Stimulated activated CD4-positive, alpha-beta T cell treated with anti-CD3 and anti-CD28 coated beads, Interleukin-12 subunit alpha, Interleukin-12 subunit beta, amount 100 ng/mL, for 48 hours (primary cell): ENCODE measurements at regions not wholly inside any gene's neighbourhood (a gene's known extent, or its start where the extent isn't known, plus 50 kb on each side); places are given as distances from the start of the nearest gene placed in this dataset.

Experiments used
- DNase-seq, 3 donors: peaks; one replicate each; pipeline ENCODE4 v3.0.0-alpha.2; 2020; ENCODE audit warnings: low read depth in 2 of 3, low spot score in 1 of 3

DNA sequence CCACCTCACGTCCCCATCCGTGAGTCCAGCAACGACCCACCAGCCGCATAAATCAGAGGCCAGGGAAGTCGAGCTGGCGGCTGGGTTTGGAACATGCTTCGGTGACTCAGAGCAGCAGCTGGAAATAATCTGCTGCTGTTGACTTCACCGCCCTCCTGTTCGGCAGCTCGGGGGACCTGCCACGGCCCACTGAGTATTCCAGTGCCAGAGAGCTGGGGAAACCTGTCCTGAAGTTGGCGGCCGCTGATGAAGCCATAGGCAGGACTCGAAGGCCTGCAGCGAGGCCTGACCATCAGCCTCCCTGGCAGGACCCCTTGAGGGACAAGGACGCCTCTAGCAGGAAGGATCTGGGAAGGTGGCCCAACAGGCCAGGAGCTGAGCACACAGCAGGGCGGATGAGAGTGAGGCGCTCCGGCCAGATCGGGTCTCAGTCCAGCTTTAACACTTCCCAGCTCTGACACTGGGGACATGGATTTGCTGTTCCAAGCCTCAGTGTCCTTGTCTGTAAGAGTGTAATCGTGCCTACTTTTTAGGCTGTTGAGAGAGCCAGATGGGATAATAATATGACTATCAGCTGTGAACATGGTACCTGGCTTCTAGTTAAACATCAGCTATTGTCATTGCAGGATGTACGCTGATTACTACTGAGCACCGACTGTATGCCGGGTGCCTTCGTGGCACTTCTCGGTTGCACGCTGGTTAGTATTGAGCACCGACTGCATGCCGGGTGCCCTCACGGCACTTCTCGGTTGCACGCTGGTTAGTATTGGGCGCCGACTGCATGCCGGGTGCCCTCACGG lies 50.4 kb upstream of the CIBAR2 start:
- DNase-seq: no peak

- DNase-seq: no peak
Measured at GRCh38 chr16:85163278-85164112, 51.2 kb upstream of the CIBAR2 start.

- DNase-seq: no peak
Measured at GRCh38 chr16:85164431-85164830, 52.2 kb upstream of the CIBAR2 start.

- DNase-seq: no peak
Measured at GRCh38 chr16:85164838-85165516, 52.7 kb upstream of the CIBAR2 start.

DNA sequence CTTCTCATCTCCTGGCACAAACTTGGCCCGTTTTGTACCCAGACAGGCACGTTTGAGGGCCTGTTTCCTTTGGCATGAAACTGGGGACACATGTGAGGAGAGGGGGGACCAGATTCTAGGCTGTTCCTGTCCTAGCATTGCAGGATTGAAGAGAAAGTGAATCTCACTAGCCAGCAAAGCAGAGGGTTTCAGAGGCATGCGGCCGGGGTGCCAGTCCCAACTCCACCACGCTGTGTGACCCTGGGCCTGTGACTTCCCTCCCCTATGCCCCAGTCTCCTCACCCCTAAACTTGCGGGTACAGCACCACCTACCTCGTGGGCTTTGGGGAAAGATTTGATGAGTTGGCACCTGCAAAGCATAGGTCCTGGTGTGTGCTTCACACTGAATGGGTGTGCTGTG lies 53.5 kb upstream of the CIBAR2 start:
- no peak for DNase-seq

GRCh38 chr16:85166281-85166680 lies 54.0 kb upstream of the CIBAR2 start:
- no peak for DNase-seq

DNA sequence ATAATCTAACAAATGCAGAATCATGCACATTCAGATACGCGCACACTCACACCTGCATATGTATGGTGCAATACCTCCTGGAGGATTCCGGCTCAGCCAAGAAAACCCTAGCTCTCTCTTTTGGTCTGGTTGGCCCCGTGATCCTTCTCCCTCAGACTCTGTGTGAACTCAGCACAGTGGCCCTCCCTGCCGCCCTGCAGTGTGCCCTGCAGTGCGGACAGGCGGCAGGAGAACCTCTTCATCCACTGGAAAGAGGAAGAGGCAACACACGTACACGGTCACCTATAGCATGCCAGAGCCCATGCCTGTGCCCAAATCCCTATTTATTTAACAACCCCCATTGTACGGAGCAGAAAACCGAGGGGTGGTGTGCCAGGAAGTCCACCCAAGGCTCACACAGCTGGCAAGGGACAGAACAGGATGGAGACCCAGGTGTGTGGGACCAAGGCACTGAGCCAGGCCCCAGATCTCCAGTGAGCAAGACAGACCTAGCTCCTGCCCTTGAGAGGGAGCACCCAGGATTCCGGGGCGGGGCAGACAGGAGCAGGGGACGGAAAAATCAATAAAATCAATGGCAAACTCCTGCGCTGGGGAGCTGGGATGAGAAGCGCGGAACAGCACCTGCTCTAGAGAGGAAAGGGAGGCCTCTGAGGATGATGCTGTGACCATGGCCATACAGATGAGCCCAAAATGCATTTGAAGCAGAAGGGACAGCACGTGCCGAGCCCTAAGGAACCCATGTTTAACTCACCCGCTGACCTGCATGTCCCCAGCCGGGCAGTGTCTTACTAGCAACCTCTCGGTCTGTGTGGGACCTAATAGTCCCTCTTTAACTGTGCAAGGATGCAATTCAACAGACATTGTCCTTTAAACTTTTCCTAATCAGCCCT lies 54.7 kb upstream of the CIBAR2 start:
- no peak for DNase-seq

DNA sequence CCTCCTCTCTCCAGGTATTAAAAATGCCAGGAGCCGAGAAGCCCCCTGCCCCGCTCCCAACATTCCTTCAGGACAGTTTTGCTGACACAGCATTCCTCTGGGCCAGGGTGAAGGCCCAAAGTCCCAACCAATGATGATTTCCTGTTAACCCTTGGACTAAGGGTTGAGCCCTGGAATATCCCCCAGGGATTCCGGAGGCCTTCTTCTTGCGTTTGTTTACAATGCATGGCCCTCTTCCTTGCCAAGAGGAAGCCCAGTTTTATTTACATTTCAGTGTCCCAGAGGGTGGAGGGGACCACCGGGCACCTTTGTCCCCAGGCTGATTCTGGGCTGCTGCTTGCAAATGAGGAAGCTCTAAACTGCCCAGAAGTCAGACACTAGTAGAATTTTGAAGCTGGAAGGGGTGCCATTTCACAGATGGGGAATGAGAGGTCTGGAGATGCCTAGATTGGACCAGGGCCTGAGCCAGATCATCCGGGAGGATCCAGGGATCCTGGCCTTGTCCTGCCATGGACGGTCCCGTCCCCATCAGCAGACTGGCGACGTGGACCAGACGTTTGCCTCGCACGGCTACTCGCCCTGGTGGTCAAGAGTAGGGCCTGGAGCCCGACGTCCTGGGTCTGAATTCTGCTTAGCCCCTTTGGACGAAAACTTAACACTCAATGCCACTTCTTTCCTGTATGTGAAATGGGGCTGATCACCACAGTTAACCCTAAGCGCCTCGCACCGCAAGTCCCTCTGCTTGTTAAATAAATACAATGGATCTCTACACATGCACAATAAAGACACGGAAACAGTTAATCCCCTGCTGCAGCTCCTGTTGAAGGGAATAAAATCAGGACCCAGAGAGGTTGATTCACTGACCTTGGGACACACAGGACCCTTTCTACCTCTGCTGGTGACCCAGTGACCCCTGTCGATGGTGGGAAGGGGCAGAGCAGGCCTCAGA lies 55.6 kb upstream of the CIBAR2 start:
- no peak for DNase-seq

DNA sequence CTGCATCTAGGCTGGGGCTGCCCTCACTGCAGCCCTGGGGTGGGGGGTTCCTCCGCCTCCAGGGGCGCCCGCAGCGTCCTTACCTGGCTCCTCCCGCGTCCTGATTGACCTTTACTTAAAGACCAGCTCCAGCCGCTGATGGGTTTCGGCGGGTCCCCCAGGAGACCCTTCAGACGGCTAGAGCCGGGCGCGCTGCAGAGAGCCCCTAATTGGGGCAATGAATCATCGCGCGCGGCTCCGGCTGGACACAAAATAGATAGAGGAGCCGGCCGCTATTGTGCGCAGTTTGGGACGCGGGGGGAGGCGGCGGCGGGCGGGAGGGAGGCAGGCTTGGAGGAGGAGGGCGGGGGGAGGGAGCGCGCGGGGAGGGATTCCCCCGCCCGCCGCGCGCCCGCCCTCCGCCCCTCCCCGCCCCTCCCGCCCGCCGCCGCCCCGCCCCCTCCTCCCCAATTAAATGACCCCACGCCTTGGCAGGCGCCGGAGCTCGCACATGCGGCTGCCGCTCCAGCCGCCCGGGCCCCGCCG lies 56.5 kb upstream of the CIBAR2 start:
- no peak for DNase-seq

GRCh38 chr16:85169333-85170065 lies 57.2 kb upstream of the CIBAR2 start:
- no peak for DNase-seq

DNA sequence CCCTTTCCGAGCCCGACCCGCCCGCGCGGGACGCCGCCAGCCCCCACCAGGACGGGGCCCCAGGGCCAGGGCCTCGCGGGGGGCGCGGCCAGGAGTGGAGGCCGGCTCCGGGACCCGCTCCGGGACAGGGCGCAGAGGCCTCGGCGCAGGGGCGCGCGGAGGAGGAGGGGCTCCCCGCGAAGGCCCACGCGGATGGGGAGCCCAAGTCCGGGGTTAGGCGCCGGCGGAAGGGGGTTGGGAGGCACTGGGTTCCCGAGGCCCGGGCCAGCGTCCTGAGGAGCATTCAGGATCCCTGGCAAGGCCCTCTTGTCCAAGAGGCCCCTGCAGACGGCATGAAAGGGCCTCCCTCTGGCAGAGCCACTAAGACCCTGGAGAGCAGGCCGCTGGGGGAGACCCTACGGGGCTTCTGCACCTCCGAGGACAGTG lies 57.8 kb upstream of the CIBAR2 start:
- DNase-seq: no peak

DNA sequence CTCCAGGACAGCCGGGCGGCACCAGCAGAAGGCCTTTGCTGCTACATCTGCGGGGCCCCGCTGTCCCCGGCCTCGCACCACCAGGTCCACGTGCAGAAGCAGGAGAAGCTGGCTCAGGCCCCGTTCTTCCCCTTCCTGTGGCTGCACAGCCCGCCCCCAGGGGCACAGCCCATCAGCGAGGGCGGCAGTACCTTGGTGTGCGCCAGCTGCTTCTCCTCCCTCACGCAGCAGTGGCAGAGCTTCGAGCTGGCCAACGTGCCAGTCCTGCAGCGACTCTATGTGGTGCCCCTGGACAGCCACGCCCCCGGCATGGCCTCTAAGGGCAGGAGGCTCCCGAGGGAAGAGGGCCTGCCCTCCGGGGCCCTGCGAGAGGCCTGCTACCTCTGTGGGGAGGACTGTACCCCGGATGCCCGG lies 58.3 kb upstream of the CIBAR2 start:
- no peak for DNase-seq

DNA sequence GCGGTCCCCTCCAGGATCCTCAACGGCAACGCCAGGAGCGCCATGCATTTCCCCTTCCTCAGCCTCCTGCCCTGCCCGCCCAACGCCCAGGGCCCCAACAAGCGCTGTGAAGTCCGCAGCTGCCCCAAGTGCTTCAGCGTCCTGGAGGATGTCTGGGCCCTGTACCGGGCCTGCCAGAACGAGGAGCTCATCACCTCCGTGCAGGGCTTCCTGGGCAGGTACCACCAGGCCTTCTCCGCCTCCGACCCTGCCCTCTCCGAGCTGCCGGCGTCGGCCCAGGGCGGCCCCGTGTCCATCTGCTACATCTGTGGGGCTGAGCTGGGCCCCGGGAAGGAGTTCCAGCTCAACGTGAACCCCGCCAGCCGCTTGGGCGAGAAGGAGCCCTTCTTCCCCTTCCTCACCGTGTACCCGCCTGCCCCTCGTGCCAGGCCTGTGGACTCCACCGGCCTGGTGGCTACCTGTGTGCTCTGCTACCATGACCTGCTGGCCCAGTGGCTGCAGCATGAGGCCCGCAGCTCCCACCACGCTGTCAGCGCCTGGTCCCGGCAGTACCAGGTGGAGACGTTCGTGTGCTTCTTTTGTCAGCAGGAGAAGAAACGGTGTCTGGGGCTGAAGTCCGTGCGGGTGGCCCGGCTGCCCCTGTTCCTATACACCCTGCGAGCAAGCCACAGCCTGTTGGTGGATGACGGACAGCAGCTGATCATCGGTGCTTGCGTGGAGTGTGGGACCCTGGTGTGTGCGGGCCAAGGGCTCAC lies 58.9 kb upstream of the CIBAR2 start:
- DNase-seq: no peak

GRCh38 chr16:85171759-85172454 lies 59.6 kb upstream of the CIBAR2 start:
- no peak for DNase-seq

GRCh38 chr16:85172455-85173145 lies 60.3 kb upstream of the CIBAR2 start:
- no peak for DNase-seq

- no peak for DNase-seq
Measured at GRCh38 chr16:85173146-85173980, 61.1 kb upstream of the CIBAR2 start.
